ENCODE measurements at regions not wholly inside any gene's neighbourhood (a gene's known extent, or its start where the extent isn't known, plus 50 kb on each side); places are given as distances from the start of the nearest gene placed in this dataset.

- no peak for TF ChIP-seq TEAD4 (IDR thresholded peaks at IDR 0.05)
- no peak for TF ChIP-seq NFIC (IDR thresholded peaks at IDR 0.05)
- no peak for TF ChIP-seq REST (IDR thresholded peaks at IDR 0.05; ENCODE audit: low read depth)
- no peak for TF ChIP-seq FOXM1 (IDR thresholded peaks at IDR 0.05; ENCODE audit: borderline replicate concordance, low read depth)
- no peak for TF ChIP-seq YY1 (IDR thresholded peaks at IDR 0.05; ENCODE audit: low read depth)
- no peak for TF ChIP-seq RAD21 (IDR thresholded peaks at IDR 0.05; ENCODE audit: low read depth)
- no peak for TF ChIP-seq USF1 (IDR thresholded peaks at IDR 0.05)
- no peak for TF ChIP-seq EP300 (IDR thresholded peaks at IDR 0.05; ENCODE audit: borderline replicate concordance)
- TF ChIP-seq ZBTB7A (IDR thresholded peaks at IDR 0.05; ENCODE audit: low read depth) = no peak
These were observed 67.7 kb upstream of the SIRPA start for GRCh38 chr20:1827510-1827973.

GRCh38 chr20:1825938-1826445, 69.2 kb upstream of the SIRPA start:
- no peak for TF ChIP-seq TCF12 (IDR thresholded peaks at IDR 0.05; ENCODE audit: low read depth)
- no peak for TF ChIP-seq EP300 (IDR thresholded peaks at IDR 0.05; ENCODE audit: borderline replicate concordance)
- TF ChIP-seq NFIC (IDR thresholded peaks at IDR 0.05) = no peak
- TF ChIP-seq EGR1 (IDR thresholded peaks at IDR 0.05) = no peak
- TF ChIP-seq REST (IDR thresholded peaks at IDR 0.05; ENCODE audit: low read depth) = no peak
- TF ChIP-seq ZBTB7A (IDR thresholded peaks at IDR 0.05; ENCODE audit: low read depth) = no peak
- no peak for TF ChIP-seq YY1 (IDR thresholded peaks at IDR 0.05; ENCODE audit: low read depth)
- TF ChIP-seq MAX (IDR thresholded peaks at IDR 0.05) = no peak
- no peak for TF ChIP-seq FOXM1 (IDR thresholded peaks at IDR 0.05; ENCODE audit: borderline replicate concordance, low read depth)
- no peak for TF ChIP-seq USF1 (IDR thresholded peaks at IDR 0.05)
- TF ChIP-seq CEBPB (IDR thresholded peaks at IDR 0.05) = no peak

GRCh38 chr20:1825507-1825906, 69.7 kb upstream of the SIRPA start:
- TF ChIP-seq TCF12 (IDR thresholded peaks at IDR 0.05; ENCODE audit: low read depth) (no peak), NFIC (IDR thresholded peaks at IDR 0.05) (no peak), CREB1 (IDR thresholded peaks at IDR 0.05; ENCODE audit: low read depth) (no peak), ZBTB7A (IDR thresholded peaks at IDR 0.05; ENCODE audit: low read depth) (no peak), CEBPB (IDR thresholded peaks at IDR 0.05) (no peak), REST (IDR thresholded peaks at IDR 0.05; ENCODE audit: low read depth) (no peak), RAD21 (IDR thresholded peaks at IDR 0.05; ENCODE audit: low read depth) (no peak), YY1 (IDR thresholded peaks at IDR 0.05; ENCODE audit: low read depth) (no peak), EGR1 (IDR thresholded peaks at IDR 0.05) (no peak), EP300 (IDR thresholded peaks at IDR 0.05; ENCODE audit: borderline replicate concordance) (no peak), TAF1 (IDR thresholded peaks at IDR 0.05; ENCODE audit: low read depth) (no peak), TEAD4 (IDR thresholded peaks at IDR 0.05) (no peak), FOXM1 (IDR thresholded peaks at IDR 0.05; ENCODE audit: borderline replicate concordance, low read depth) (no peak), MAX (IDR thresholded peaks at IDR 0.05) (no peak)

GRCh38 chr20:1824834-1825233, 70.4 kb upstream of the SIRPA start:
- TF ChIP-seq TAF1 (IDR thresholded peaks at IDR 0.05; ENCODE audit: low read depth) (no peak), YY1 (IDR thresholded peaks at IDR 0.05; ENCODE audit: low read depth) (no peak), CEBPB (IDR thresholded peaks at IDR 0.05) (no peak), MAX (IDR thresholded peaks at IDR 0.05) (no peak), EGR1 (IDR thresholded peaks at IDR 0.05) (no peak), TCF12 (IDR thresholded peaks at IDR 0.05; ENCODE audit: low read depth) (no peak), RAD21 (IDR thresholded peaks at IDR 0.05; ENCODE audit: low read depth) (no peak), NFIC (IDR thresholded peaks at IDR 0.05) (no peak), TEAD4 (IDR thresholded peaks at IDR 0.05) (no peak)
